Skin epidermis (tissue), 12 donors: ENCODE measurements at regions not wholly inside any gene's neighbourhood (a gene's known extent, or its start where the extent isn't known, plus 50 kb on each side); places are given as distances from the start of the nearest gene placed in this dataset.

Experiments
- H3K27ac ChIP-seq, 21 experiments: fragments of 200-600 bp; sonication (generic) in 11 of 21; one replicate each; pipeline ENCODE4 v1.5.0; 2020; ENCODE audit warnings: mild to moderate bottlenecking in 3 of 21, inconsistent platforms in 2 of 21, moderate library complexity in 2 of 21
- H3K4me3 ChIP-seq, 7 experiments: fragments of 200-600 bp; sonication (generic) in 2 of 7; one replicate each; pipeline ENCODE4 v1.5.0; 2020; ENCODE audit warnings: inconsistent platforms in 2 of 7, mild to moderate bottlenecking in 2 of 7, moderate library complexity in 1 of 7

GRCh38 chr16:85461022-85461813, 151.9 kb upstream of the GSE1 start:
- Histone ChIP-seq H3K4me3 (no peak overlapping the region), H3K27ac (peak overlapping the region in 1 of 21 experiments; percentile 33)

DNA sequence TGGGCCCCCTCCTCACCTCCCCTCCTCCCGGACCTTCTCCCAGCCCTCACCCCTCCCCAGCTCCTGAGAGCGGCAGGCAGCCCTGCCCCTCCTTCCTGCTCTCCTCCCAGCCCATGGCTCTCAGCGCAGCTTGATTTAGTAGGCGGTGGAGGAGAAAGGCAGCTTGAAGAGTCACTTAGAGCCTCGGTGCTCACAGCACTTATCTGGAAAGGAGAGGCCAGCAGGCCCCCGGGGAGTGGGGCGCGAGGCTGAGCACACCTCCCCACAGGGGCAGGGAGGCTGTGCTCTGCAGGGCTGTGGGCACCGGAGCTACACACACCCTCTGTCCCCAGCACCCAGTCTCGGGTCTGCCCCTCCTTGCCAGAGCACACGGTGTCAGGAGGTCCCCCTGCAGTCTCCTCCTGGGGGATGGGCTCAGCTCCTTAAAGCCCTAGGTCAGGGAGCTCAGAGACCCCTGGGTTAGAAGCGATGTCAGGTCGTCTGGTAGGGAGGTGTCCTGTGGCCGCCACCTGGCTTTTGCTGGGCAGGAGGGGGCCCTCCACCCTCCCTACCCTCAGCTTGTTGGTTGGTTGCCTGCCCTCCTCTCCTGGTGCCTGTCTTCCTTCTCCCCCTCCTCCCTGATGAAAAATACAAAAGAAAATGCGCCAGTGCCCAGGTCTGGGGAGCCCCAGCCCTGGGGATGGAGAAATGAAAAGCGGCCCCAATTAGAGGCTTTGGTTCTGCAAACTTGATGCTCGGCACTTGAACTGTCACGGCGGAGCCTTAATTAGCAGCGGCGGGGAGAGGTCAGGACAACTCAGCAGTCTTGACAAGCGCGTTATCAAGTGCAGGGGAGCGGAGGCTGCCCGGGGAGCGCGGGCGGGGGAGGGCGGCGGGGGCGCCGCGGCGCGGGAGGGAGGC, 151.1 kb upstream of the GSE1 start:
- Histone ChIP-seq H3K4me3 (peak overlapping the region in 1 of 7 experiments; percentile 14), H3K27ac (peak overlapping the region in 1 of 21 experiments; percentile 33)

DNA sequence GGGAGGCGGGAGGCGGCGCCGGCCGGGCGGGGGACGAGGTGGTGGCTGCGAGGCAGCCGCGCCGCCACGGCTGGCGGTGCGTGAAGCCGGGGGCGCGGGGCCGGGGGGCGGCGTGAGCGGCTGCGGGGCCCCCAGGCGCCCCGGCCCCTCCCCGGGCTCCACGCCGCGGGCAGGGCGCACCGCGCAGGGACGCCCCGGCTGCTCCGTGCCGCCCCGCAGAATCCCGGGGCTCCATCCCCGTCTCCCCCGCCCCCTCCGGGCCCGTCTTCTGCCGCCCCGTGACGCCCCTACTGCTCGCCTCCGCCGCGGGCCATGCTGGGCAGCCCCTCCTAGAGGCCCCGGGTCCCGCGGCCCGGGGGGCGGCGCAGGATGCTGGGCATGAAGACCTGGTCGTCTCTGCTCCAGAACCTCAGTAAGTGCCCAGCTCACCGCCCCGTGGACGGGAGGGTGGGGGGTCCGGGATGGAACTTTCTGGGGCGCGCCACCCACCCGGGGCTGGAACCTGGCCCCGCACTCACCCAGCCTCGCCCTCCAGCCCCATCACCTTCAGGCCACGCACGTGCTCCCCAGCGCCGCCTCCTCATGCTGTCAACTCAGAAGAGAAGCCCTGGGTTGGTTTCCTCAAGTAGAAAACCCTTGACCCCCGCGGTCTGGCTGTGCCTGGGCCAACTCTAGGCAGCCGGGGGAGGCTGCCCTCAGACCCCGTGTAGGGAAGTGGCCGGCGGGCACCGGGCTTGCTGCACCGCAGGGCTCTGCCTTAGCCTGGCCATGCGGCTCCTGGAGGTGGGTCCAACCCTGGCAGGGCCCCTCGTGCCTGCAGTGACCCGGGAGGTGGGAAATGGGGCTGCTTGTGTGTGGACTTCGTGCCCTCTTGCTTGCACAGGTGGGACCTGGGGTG, 150.2 kb upstream of the GSE1 start:
- no peak overlapping the region for H3K4me3 ChIP-seq
- no peak overlapping the region for H3K27ac ChIP-seq

GRCh38 chr16:85463672-85464382, 149.3 kb upstream of the GSE1 start:
- no peak overlapping the region for H3K4me3 ChIP-seq
- no peak overlapping the region for H3K27ac ChIP-seq

GRCh38 chr16:85464383-85465305, 148.5 kb upstream of the GSE1 start:
- Histone ChIP-seq H3K27ac (no peak overlapping the region), H3K4me3 (no peak overlapping the region)

GRCh38 chr16:85465328-85466303, 147.5 kb upstream of the GSE1 start:
- Histone ChIP-seq H3K27ac (no peak overlapping the region), H3K4me3 (no peak overlapping the region)

DNA sequence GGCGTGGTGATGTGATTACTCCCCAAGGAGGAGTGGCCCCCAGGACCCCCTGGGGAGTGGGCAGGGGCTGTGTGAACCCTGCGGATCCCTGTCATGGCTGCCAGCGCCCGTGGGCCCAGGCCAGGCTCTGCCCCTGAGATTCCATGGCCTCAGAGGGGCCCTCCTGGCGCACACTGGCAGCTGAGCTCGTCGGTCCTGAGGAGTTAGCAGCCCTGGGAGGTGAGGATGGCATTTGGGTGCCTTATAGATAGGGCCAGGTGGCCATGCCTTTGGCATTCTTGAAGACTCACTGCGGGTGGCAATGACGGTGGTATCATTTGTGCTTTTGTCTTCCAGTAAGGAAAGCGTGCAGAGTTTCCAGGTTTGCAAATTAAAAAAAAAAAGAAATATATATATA, 146.8 kb upstream of the GSE1 start:
- no peak overlapping the region for H3K4me3 ChIP-seq
- H3K27ac ChIP-seq, result no peak overlapping the region

GRCh38 chr16:85466989-85467388, 146.1 kb upstream of the GSE1 start:
- H3K27ac ChIP-seq, result no peak overlapping the region
- no peak overlapping the region for H3K4me3 ChIP-seq

- H3K27ac ChIP-seq, result no peak overlapping the region
- H3K4me3 ChIP-seq, result no peak overlapping the region
Measured at GRCh38 chr16:85469929-85470590, 143.1 kb upstream of the GSE1 start.

DNA sequence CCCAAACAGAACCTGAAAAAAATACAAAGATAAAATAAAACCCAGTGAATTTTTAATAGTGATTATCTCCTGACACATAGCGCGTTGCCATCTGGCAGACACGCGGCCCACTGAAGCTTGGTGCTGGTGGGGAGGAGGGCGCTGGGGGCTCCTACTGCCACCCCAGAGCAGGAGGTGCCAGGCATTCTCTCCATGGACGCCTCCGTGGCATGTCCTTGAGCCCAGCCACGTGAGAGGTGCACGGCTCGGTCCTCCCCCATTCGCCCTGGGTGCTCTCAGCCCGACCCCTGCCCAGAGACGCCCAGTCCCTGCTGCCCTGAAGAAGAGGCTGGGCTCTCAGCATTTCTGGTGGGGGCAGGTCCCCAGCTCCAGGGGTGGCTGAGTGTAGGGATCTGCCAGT, 142.2 kb upstream of the GSE1 start:
- Histone ChIP-seq H3K27ac (no peak overlapping the region), H3K4me3 (no peak overlapping the region)

GRCh38 chr16:85471469-85472431, 141.4 kb upstream of the GSE1 start:
- H3K27ac ChIP-seq, result no peak overlapping the region
- no peak overlapping the region for H3K4me3 ChIP-seq

GRCh38 chr16:85472514-85472913, 140.6 kb upstream of the GSE1 start:
- H3K27ac ChIP-seq, result no peak overlapping the region

DNA sequence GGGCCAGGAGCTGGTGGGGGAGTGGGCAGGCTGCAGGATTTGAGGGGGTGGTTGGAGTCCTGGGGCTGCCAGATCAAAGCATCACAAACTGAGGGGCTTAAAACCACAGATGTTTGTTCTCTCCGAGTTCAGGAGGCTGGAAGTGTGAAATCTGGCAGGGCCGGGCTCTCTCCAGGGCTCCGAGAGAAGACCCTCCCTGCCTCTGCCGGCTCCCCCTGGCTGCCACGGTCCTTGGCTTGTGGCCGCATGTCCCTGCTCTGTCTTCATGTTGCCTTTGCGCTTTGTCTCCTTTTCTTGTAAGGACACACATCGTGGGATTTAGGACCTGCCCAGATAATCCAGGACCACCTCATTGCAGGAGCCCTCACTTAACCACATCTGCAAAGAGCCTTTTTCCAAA, 139.8 kb upstream of the GSE1 start:
- H3K4me3 ChIP-seq, result no peak overlapping the region
- H3K27ac ChIP-seq, result no peak overlapping the region

More at GRCh38 chr16:85472514-85472913, 140.6 kb upstream of the GSE1 start:
- no peak overlapping the region for H3K4me3 ChIP-seq

GRCh38 chr16:85473909-85474620, 139.1 kb upstream of the GSE1 start:
- Histone ChIP-seq H3K27ac (peak overlapping the region in 2 of 21 experiments; percentile 28 to 34), H3K4me3 (no peak overlapping the region)
